ENCODE measurements at regions not wholly inside any gene's neighbourhood (a gene's known extent, or its start where the extent isn't known, plus 50 kb on each side); places are given as distances from the start of the nearest gene placed in this dataset.

GRCh38 chr6:103707596-103708325 lies 1152.0 kb downstream of the HACE1 start:
- DNase-seq (ENCODE audit: extremely low read depth, insufficient read length) = no peak
- H3K4me3 ChIP-seq (replicated peaks; ENCODE audit: low read depth, low read length) = no peak overlapping the region
- H3K27me3 ChIP-seq (replicated peaks; ENCODE audit: control insufficient read depth, insufficient read depth, low read length) = no peaks in the 10 kb centered on the region
- no peak for TF ChIP-seq CTCF (IDR thresholded peaks at IDR 0.05; ENCODE audit: insufficient read depth, low read length, poor library complexity, severe bottlenecking)
- H3K36me3 ChIP-seq (ENCODE audit: control insufficient read depth, insufficient read depth, low read length) = no peaks in the 10 kb centered on the region

GRCh38 chr6:103699769-103700168 lies 1160.0 kb downstream of the HACE1 start:
- TF ChIP-seq CTCF (IDR thresholded peaks at IDR 0.05; ENCODE audit: insufficient read depth, low read length, poor library complexity, severe bottlenecking) = no peak
- no peak for DNase-seq (ENCODE audit: extremely low read depth, insufficient read length)
- no peaks in the 10 kb centered on the region for H3K36me3 ChIP-seq (ENCODE audit: control insufficient read depth, insufficient read depth, low read length)
- H3K27me3 ChIP-seq (replicated peaks; ENCODE audit: control insufficient read depth, insufficient read depth, low read length) = no peaks in the 10 kb centered on the region
- no peak overlapping the region for H3K4me3 ChIP-seq (replicated peaks; ENCODE audit: low read depth, low read length)

- no peak for DNase-seq (ENCODE audit: extremely low read depth, insufficient read length)
- TF ChIP-seq CTCF (IDR thresholded peaks at IDR 0.05; ENCODE audit: insufficient read depth, low read length, poor library complexity, severe bottlenecking) = no peak
- H3K27me3 ChIP-seq (replicated peaks; ENCODE audit: control insufficient read depth, insufficient read depth, low read length) = no peaks in the 10 kb centered on the region
These were observed 1172.3 kb downstream of the HACE1 start for GRCh38 chr6:103687430-103687829.

GRCh38 chr6:103680116-103680515 lies 1179.6 kb downstream of the HACE1 start:
- Histone ChIP-seq H3K4me3 (replicated peaks; ENCODE audit: low read depth, low read length) (no peak overlapping the region), H3K36me3 (ENCODE audit: control insufficient read depth, insufficient read depth, low read length) (no peaks in the 10 kb centered on the region), H3K27me3 (replicated peaks; ENCODE audit: control insufficient read depth, insufficient read depth, low read length) (no peaks in the 10 kb centered on the region)
- no peak for TF ChIP-seq CTCF (IDR thresholded peaks at IDR 0.05; ENCODE audit: insufficient read depth, low read length, poor library complexity, severe bottlenecking)
- DNase-seq (ENCODE audit: extremely low read depth, insufficient read length) = no peak

More at GRCh38 chr6:103687430-103687829, 1172.3 kb downstream of the HACE1 start:
- Histone ChIP-seq H3K36me3 (ENCODE audit: control insufficient read depth, insufficient read depth, low read length) (no peaks in the 10 kb centered on the region), H3K4me3 (replicated peaks; ENCODE audit: low read depth, low read length) (no peak overlapping the region)

GRCh38 chr6:103677290-103677689 lies 1182.4 kb downstream of the HACE1 start:
- DNase-seq (ENCODE audit: extremely low read depth, insufficient read length) = no peak
- no peaks in the 10 kb centered on the region for H3K27me3 ChIP-seq (replicated peaks; ENCODE audit: control insufficient read depth, insufficient read depth, low read length)
- H3K4me3 ChIP-seq (replicated peaks; ENCODE audit: low read depth, low read length) = no peak overlapping the region
- no peak for TF ChIP-seq CTCF (IDR thresholded peaks at IDR 0.05; ENCODE audit: insufficient read depth, low read length, poor library complexity, severe bottlenecking)
- H3K36me3 ChIP-seq (ENCODE audit: control insufficient read depth, insufficient read depth, low read length) = no peaks in the 10 kb centered on the region
